HEK293 (cell line): ENCODE measurements at regions not wholly inside any gene's neighbourhood (a gene's known extent, or its start where the extent isn't known, plus 50 kb on each side); places are given as distances from the start of the nearest gene placed in this dataset.

ENCODE experiments used
- KLF16 ChIP-seq: fragments of 450-650 bp; formaldehyde crosslinking; IDR thresholded peaks from 2 replicates; pipeline ENCODE4 v1.5.1; 2017; ENCODE audit warnings: missing biosample characterization, missing genetic modification characterization
- ZBTB7A ChIP-seq: fragments of 450-650 bp; formaldehyde crosslinking; IDR thresholded peaks from 2 replicates; pipeline ENCODE4 v1.5.1; 2016; ENCODE audit warnings: low read depth, missing biosample characterization, missing genetic modification characterization
- TF ChIP-seq, protein P1 (sequence below): fragments of 450-650 bp; formaldehyde crosslinking; IDR thresholded peaks from 2 replicates; pipeline ENCODE4 v1.5.1; 2016; ENCODE audit warnings: missing biosample characterization, missing genetic modification characterization

DNA sequence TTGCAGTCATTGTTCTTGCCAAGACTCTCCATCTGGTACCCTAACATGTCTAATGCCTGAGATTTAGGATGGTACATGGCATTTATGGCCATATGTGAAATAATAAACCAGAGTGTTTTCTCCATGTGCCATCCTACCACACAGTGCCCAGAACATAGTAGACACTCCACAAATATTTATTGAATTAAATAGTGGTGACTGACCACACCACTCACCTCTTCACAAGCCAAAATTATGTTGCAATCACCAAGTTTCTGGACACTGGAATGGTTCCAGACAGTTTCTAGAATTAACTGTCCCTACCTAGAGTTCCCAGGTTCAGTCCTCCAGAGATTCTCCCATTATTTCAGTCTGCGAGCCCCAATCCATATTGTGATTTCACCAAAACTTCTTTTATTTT, 427.3 kb downstream of the KIF16B start:
- TF ChIP-seq, protein P1, sequence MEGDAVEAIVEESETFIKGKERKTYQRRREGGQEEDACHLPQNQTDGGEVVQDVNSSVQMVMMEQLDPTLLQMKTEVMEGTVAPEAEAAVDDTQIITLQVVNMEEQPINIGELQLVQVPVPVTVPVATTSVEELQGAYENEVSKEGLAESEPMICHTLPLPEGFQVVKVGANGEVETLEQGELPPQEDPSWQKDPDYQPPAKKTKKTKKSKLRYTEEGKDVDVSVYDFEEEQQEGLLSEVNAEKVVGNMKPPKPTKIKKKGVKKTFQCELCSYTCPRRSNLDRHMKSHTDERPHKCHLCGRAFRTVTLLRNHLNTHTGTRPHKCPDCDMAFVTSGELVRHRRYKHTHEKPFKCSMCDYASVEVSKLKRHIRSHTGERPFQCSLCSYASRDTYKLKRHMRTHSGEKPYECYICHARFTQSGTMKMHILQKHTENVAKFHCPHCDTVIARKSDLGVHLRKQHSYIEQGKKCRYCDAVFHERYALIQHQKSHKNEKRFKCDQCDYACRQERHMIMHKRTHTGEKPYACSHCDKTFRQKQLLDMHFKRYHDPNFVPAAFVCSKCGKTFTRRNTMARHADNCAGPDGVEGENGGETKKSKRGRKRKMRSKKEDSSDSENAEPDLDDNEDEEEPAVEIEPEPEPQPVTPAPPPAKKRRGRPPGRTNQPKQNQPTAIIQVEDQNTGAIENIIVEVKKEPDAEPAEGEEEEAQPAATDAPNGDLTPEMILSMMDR (tag by site-specific recombination): no peak
- TF ChIP-seq KLF16 (tag by site-specific recombination): no peak
- TF ChIP-seq ZBTB7A (tag by site-specific recombination): no peak
